Skeletal muscle tissue (tissue), 3 donors: ENCODE measurements at regions not wholly inside any gene's neighbourhood (a gene's known extent, or its start where the extent isn't known, plus 50 kb on each side); places are given as distances from the start of the nearest gene placed in this dataset.
A peak's percentile ranks its signal among the peaks of the same experiment; 100 is the strongest.
"Not testable (repeated sequence)": the region's sequence is repeated elsewhere in the genome, so short reads cannot be mapped to it uniquely, and the experiment has no call there.

Experiments used
- H3K27ac ChIP-seq: one replicate; pipeline ENCODE4 v1.7.0; 2013; ENCODE audit warnings: mild to moderate bottlenecking, low read depth, low read length, inconsistent platforms
- H3K27me3 ChIP-seq, 3 donors: one replicate each; pipeline ENCODE4 v1.7.0; 2013; ENCODE audit warnings: low read length in 3 of 3; ENCODE audit not compliant: control insufficient read depth in 3 of 3, insufficient read depth in 3 of 3
- H3K36me3 ChIP-seq, 3 donors: one replicate each; pipeline ENCODE4 v1.7.0; 2013; ENCODE audit warnings: low read length in 3 of 3; ENCODE audit not compliant: control insufficient read depth in 3 of 3, insufficient read depth in 3 of 3
- H3K4me1 ChIP-seq, 3 donors: one replicate each; pipeline ENCODE4 v1.7.0; 2013; ENCODE audit warnings: low read length in 3 of 3, mild to moderate bottlenecking in 3 of 3; ENCODE audit not compliant: control insufficient read depth in 3 of 3, insufficient read depth in 3 of 3
- H3K4me3 ChIP-seq, 3 donors: one replicate each; pipeline ENCODE4 v1.7.0; 2013; ENCODE audit warnings: low read length in 3 of 3
- H3K9ac ChIP-seq, 3 donors: one replicate each; pipeline ENCODE4 v1.7.0; 2013; ENCODE audit warnings: low read length in 3 of 3, mild to moderate bottlenecking in 3 of 3, moderate library complexity in 2 of 3, low read depth in 1 of 3
- H3K9me3 ChIP-seq, 3 donors: one replicate each; pipeline ENCODE4 v1.7.0; 2013; ENCODE audit warnings: low read length in 3 of 3; ENCODE audit not compliant: control insufficient read depth in 3 of 3
- donor health status: Osteomylitis.

GRCh38 chr1:199920635-199921034 is 106.9 kb upstream of the NR5A2 start:
- Histone ChIP-seq H3K9me3 (no peaks in the 10 kb centered on the region), H3K4me3 (no peak overlapping the region), H3K4me1 (no peaks in the 10 kb centered on the region), H3K27ac (no peak overlapping the region), H3K9ac (no peak overlapping the region), H3K36me3 (no peaks in the 10 kb centered on the region), H3K27me3 (no peaks in the 10 kb centered on the region)

- H3K27me3 ChIP-seq: no peaks in the 10 kb centered on the region
- H3K36me3 ChIP-seq: no peaks in the 10 kb centered on the region
- H3K4me1 ChIP-seq: no peaks in the 10 kb centered on the region
- H3K27ac ChIP-seq: no peak overlapping the region
- H3K4me3 ChIP-seq: no peak overlapping the region
- H3K9ac ChIP-seq: no peak overlapping the region
- peaks cover 0 to 3% (median 0%) of the 10 kb centered on the region in 3 donors for H3K9me3 ChIP-seq
Measured at GRCh38 chr1:199929556-199929955, 98.0 kb upstream of the NR5A2 start.

- not testable (repeated sequence) for H3K27me3 ChIP-seq, H3K4me1 ChIP-seq, H3K4me3 ChIP-seq, H3K27ac ChIP-seq, H3K36me3 ChIP-seq, H3K9ac ChIP-seq, H3K9me3 ChIP-seq
Measured at GRCh38 chr1:199930067-199930466, 97.4 kb upstream of the NR5A2 start.

- no peak overlapping the region for H3K27ac ChIP-seq
- peaks cover 0 to 3% (median 0%) of the 10 kb centered on the region in 3 donors for H3K9me3 ChIP-seq
- no peaks in the 10 kb centered on the region for H3K27me3 ChIP-seq
- H3K36me3 ChIP-seq: no peaks in the 10 kb centered on the region
- H3K4me3 ChIP-seq: peak overlapping the region in 1 of 3 donors; percentile 15
- H3K4me1 ChIP-seq: no peaks in the 10 kb centered on the region
- H3K9ac ChIP-seq: no peak overlapping the region
Measured at GRCh38 chr1:199931666-199932377, 95.7 kb upstream of the NR5A2 start.

- no peaks in the 10 kb centered on the region for H3K4me1 ChIP-seq
- H3K36me3 ChIP-seq: no peaks in the 10 kb centered on the region
- H3K27ac ChIP-seq: no peak overlapping the region
- H3K9me3 ChIP-seq: peaks cover 0 to 3% (median 0%) of the 10 kb centered on the region in 3 donors
- no peak overlapping the region for H3K4me3 ChIP-seq
- H3K27me3 ChIP-seq: no peaks in the 10 kb centered on the region
- H3K9ac ChIP-seq: no peak overlapping the region
Measured at GRCh38 chr1:199932462-199932861, 95.0 kb upstream of the NR5A2 start.

- Histone ChIP-seq H3K36me3 (no peaks in the 10 kb centered on the region), H3K27me3 (no peaks in the 10 kb centered on the region), H3K4me3 (no peak overlapping the region), H3K4me1 (no peaks in the 10 kb centered on the region), H3K27ac (no peak overlapping the region), H3K9ac (no peak overlapping the region), H3K9me3 (peaks cover 0 to 3% (median 0%) of the 10 kb centered on the region in 3 donors)
Measured at GRCh38 chr1:199936441-199936840, 91.1 kb upstream of the NR5A2 start.

GRCh38 chr1:199937161-199937560 is 90.3 kb upstream of the NR5A2 start:
- Histone ChIP-seq H3K4me3 (no peak overlapping the region), H3K4me1 (no peaks in the 10 kb centered on the region), H3K36me3 (no peaks in the 10 kb centered on the region), H3K27ac (no peak overlapping the region), H3K27me3 (no peaks in the 10 kb centered on the region), H3K9me3 (no peaks in the 10 kb centered on the region), H3K9ac (no peak overlapping the region)

GRCh38 chr1:199937661-199938060 is 89.8 kb upstream of the NR5A2 start:
- H3K27me3 ChIP-seq: no peaks in the 10 kb centered on the region
- no peak overlapping the region for H3K9ac ChIP-seq
- no peak overlapping the region for H3K4me3 ChIP-seq
- no peaks in the 10 kb centered on the region for H3K4me1 ChIP-seq
- no peaks in the 10 kb centered on the region for H3K9me3 ChIP-seq
- H3K36me3 ChIP-seq: no peaks in the 10 kb centered on the region
- H3K27ac ChIP-seq: no peak overlapping the region

- no peaks in the 10 kb centered on the region for H3K36me3 ChIP-seq
- no peaks in the 10 kb centered on the region for H3K4me1 ChIP-seq
- H3K27ac ChIP-seq: no peak overlapping the region
- H3K9ac ChIP-seq: no peak overlapping the region
- no peaks in the 10 kb centered on the region for H3K9me3 ChIP-seq
- no peaks in the 10 kb centered on the region for H3K27me3 ChIP-seq
- no peak overlapping the region for H3K4me3 ChIP-seq
Measured at GRCh38 chr1:199944986-199945385, 82.5 kb upstream of the NR5A2 start.

- Histone ChIP-seq H3K36me3 (no peaks in the 10 kb centered on the region), H3K9me3 (no peaks in the 10 kb centered on the region), H3K9ac (no peak overlapping the region), H3K4me3 (no peak overlapping the region), H3K27ac (no peak overlapping the region), H3K27me3 (no peaks in the 10 kb centered on the region), H3K4me1 (no peaks in the 10 kb centered on the region)
Measured at GRCh38 chr1:199945591-199945990, 81.9 kb upstream of the NR5A2 start.
